NCI-H1048 (cell line): ENCODE measurements at regions not wholly inside any gene's neighbourhood (a gene's known extent, or its start where the extent isn't known, plus 50 kb on each side); places are given as distances from the start of the nearest gene placed in this dataset.
"Not testable (repeated sequence)": the region's sequence is repeated elsewhere in the genome, so short reads cannot be mapped to it uniquely, and the experiment has no call there.

Experiments used
- DNase-seq: peaks from one replicate; lab custom pipeline; 2025; lab: John Stamatoyannopoulos, UW

DNA sequence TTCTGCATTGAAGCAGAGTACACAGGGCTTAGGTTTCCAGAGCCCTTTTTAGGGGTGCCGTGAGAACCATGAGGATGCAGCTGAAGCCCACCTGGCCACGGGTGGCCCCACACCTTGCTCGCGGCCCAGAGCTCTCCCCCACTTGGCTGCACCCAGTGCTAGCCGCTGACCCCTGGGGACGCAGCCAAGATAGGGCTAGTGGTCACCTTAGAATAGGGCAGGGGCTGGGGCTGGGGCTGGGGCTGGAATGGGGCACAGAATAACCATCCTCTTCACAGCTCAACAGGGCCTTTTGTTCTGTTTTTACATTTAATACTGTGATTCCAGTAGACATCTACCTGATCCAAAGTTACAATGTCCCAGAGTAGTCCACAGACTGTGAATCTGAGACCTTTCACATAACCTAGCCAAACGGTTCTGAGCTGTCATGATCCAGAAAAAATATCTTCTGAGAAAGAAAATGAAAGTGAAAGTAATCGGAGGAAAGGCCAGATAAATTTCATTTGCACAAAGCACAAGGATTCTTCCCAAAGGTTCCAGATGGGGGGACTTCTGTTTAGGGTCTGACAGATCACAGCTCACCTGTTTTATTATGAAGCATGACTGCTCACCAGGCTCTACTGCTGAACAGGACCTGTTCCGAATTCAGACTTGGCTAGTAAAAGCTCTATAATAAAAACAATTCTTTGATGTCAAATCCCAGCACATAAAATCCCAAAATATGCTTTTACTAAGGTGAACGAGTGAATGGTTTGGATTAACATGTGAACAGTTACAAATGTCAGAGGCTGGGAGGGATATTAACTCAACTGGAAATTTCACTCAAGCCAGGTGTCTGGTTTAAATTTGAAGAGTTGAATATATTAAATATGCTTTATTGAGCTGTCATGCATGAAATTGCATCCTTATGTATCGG lies 401.9 kb downstream of the THBS2 start:
- no peak for DNase-seq

- DNase-seq, result not testable (repeated sequence)
Observed at GRCh38 chr6:168850027-168850736, 403.5 kb downstream of the THBS2 start.

- no peak for DNase-seq
Observed at GRCh38 chr6:168849459-168849858, 404.2 kb downstream of the THBS2 start.

GRCh38 chr6:168848797-168849196 lies 404.8 kb downstream of the THBS2 start:
- DNase-seq, result no peak

GRCh38 chr6:168844821-168845609 lies 404.0 kb downstream of the SMOC2 start:
- no peak for DNase-seq

GRCh38 chr6:168842632-168843212 lies 401.7 kb downstream of the SMOC2 start:
- not testable (repeated sequence) for DNase-seq

DNA sequence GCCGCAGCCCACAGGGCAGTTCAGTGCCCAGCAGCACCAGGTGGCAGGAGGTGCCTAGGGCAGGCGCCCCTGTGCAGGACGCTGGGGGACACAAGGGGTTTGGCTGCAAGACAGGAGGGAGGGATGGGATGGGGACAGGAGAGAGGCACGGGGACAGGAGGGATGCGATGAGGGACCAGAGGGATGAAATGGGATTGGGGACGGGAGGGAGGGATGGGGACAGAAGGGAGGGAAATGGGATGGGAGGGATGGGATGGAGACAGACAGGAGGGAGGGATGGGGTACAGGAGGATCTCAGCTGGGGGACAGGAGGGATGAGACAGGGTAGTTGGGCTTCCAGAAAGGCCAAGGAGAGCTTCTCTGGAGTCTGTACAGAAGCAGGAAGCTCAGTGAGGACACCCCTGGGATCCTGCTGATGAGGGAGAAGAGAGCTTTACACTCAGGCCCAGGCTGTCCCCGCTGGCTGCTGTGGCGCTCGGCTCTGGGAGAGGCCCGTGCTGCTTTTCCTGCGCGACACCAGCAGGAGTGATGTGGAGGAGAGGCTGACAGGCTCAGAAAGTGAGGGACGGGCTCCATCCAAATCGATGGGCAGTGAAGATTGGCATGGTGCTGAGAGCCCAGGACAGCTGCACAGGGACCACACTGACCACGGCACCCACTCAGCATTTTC lies 400.8 kb downstream of the SMOC2 start:
- no peak for DNase-seq

GRCh38 chr6:168840932-168841331 lies 399.9 kb downstream of the SMOC2 start:
- DNase-seq, result not testable (repeated sequence)

DNA sequence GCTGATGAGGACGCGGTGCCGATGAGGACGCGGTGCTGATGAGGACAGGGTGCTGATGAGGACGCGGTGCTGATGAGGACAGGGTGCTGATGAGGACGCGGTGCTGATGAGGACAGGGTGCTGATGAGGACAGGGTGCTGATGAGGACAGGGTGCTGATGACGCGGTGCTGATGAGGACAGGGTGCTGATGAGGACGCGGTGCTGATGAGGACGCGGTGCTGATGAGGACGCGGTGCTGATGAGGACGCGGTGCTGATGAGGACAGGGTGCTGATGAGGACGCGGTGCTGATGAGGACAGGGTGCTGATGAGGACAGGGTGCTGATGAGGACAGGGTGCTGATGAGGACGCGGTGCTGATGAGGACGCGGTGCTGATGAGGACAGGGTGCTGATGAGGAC lies 399.3 kb downstream of the SMOC2 start:
- not testable (repeated sequence) for DNase-seq

GRCh38 chr6:168838037-168838399 lies 397.0 kb downstream of the SMOC2 start:
- no peak for DNase-seq

- no peak for DNase-seq
Observed at GRCh38 chr6:168837254-168838036, 396.5 kb downstream of the SMOC2 start.

DNA sequence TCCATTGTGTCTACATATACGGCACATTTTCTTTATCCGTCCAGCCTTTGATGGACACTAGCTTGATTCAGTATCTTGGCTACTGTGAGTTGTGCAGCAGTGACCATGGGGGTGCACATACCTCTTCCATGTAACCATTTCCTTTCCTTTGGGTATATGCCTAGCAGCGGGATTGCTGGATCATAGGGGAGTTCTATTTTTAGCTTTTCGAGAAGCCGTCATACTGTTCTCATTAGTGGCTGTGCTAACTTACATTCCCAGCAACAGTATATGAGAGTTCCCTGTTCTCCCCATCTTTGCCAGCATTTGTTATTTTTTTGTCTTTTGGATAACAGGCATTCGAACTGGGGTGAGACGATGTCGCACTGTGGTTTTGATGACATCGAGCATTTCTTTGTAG lies 395.0 kb downstream of the SMOC2 start:
- DNase-seq, result no peak

DNA sequence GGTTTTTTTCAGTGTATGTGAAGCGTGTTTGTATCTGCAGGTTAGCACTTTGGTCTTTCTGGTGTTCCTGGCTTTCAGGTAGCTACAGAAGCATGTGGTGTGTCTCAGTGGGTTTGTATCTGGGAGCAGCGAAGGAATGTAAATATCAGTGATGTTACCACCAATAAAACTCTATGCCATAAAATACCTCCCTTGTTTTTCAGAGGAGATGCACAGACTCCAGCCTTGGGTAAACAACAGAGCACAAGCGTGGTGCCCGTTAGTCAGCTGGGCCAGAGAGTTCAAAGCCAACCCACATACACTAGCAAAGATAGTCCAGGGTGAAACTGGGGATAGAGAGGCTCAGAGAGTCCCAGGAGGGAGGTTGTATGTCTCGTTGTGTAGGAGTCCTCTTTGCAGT lies 393.8 kb downstream of the SMOC2 start:
- DNase-seq, result no peak

GRCh38 chr6:168834042-168834587 lies 393.1 kb downstream of the SMOC2 start:
- no peak for DNase-seq

GRCh38 chr6:168828800-168829199 lies 387.8 kb downstream of the SMOC2 start:
- DNase-seq, result no peak

- no peak for DNase-seq
Observed at GRCh38 chr6:168828035-168828434, 387.1 kb downstream of the SMOC2 start.

DNA sequence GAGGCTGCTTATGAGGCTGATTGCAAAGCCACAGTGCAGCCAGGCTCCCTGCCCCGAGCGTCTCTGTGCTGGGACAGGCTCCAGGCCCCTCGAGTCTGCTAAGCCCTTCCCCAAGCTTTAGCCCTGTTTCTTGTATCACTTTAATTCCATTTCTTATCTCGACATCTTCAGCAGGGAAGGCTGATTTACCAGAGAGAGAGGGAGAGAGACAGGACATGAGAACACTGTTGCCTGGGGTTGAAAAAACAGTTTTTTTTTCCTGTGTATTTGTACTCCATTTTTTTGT lies 386.5 kb downstream of the SMOC2 start:
- DNase-seq, result no peak

- DNase-seq, result no peak
Observed at GRCh38 chr6:168826726-168827585, 386.0 kb downstream of the SMOC2 start.

DNA sequence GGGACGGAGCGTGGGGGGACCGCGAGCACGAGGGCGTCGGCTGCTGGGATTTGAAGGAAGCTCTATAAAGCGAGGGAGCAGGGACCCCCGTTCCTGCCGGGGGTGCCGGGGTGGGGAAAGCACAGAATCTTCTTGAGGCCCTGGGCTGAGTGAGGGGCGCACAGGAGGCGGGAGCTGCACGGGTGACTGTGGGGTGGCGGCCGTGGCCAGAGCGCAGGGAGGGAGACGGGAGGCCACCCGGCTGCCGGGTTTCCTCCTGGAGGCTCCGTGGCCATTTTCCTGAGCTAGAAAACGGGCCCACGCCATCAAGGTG lies 385.1 kb downstream of the SMOC2 start:
- DNase-seq, result no peak
